Stimulated activated CD8-positive, alpha-beta memory T cell treated with anti-CD3 and anti-CD28 coated beads, Interleukin-4, amount 100 ng/mL, for 24 hours (primary cell): ENCODE measurements at regions not wholly inside any gene's neighbourhood (a gene's known extent, or its start where the extent isn't known, plus 50 kb on each side); places are given as distances from the start of the nearest gene placed in this dataset.

Experiments
- DNase-seq: peaks from one replicate; pipeline ENCODE4 v3.0.0-alpha.2; 2020; ENCODE audit warnings: low read depth

DNA sequence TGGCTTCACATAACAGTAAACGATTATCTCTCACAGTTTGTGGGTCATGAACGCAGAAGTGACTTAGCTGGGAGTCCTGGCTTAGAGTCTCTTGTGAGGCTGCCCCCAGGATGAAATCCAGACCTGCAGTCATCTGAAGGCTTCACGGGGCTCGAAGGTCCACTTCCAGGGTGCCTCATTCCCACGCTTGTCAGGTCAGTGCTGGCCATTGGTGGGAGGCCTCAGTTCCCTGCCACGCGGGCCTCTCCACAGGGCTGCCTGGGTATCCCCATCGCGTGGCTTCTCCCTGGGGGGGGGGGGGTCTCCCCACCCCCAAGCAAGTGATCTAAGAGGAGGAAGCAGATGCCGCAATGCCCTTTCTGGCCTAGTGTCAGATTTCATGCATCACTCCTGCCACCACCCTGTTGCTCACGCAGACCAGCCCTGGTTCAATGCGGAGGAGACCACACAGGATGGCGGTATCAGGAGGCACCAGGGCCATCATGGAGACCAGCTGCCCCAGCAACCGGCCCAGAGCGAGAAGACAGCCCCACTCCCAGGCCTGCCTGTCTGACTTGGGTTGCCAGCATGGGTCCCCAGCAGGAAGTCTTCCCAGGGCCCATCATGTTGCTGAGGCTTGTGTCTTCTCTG lies 77.3 kb upstream of the CDH5 start:
- no peak for DNase-seq

GRCh38 chr16:66287926-66288325 lies 78.6 kb upstream of the CDH5 start:
- no peak for DNase-seq

- no peak for DNase-seq
Observed at GRCh38 chr16:66287416-66287815, 79.1 kb upstream of the CDH5 start.

GRCh38 chr16:66286527-66286926 lies 80.0 kb upstream of the CDH5 start:
- no peak for DNase-seq

GRCh38 chr16:66278604-66279262 lies 87.8 kb upstream of the CDH5 start:
- DNase-seq, result no peak

GRCh38 chr16:66278111-66278531 lies 88.4 kb upstream of the CDH5 start:
- DNase-seq, result no peak

GRCh38 chr16:66277311-66278070 lies 89.0 kb upstream of the CDH5 start:
- DNase-seq, result no peak

GRCh38 chr16:66275775-66276428 lies 90.6 kb upstream of the CDH5 start:
- no peak for DNase-seq

DNA sequence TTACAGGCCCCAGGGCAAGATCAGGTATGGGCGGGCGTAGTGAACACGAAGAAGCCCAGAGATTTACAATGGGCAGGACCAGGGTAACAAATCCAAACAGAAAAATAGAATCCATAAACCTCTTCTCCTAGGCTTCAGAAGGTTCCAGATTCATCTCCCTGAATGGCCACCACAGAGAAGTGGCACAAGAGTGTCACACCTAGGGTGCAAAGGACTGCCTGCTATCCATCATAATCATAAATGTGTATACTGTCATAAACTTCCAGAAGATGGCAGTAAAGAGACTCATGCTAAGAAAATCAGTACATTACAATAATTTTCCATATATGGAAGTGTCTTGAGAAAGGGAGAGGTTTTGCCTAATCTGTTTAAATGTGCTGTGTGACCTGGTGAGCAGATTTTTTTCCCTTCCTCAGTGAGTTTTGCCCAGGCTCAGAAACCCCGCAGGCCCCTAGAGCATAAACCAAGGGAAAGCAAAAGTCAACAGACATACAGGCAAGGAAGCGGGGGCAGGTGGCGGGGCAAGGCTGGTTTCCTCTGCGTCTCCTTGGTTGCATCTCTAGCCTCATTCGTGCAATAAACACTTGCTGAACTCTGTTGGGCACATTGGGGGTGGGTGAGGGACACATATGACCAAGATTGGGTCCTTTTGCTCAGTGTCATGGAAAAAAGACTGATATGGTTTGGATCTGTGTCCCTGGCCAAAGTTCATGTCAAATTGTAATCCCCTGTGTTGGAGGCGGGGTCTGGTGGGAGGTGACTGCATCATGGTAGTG lies 92.0 kb upstream of the CDH5 start:
- no peak for DNase-seq

GRCh38 chr16:66273644-66274334 lies 92.7 kb upstream of the CDH5 start:
- no peak for DNase-seq

DNA sequence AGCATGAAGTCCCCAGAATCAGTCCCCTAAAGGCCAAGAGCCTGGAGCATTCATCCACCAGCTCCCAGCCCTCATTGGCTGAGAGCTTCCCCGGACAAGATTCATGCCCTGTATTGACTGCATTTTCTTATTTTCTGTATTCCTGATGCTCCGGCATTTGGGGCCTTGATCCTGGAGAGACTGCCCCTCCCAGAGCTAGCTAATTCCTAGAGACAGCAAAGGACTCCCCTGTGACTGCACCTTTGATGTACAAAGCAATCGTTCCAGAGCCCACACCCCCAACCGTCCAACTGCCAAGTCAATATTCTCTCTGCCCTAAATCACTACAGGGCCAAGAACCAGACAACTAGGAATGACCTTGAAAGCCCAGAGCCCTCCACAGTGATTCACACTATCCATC lies 93.4 kb upstream of the CDH5 start:
- DNase-seq, result no peak

DNA sequence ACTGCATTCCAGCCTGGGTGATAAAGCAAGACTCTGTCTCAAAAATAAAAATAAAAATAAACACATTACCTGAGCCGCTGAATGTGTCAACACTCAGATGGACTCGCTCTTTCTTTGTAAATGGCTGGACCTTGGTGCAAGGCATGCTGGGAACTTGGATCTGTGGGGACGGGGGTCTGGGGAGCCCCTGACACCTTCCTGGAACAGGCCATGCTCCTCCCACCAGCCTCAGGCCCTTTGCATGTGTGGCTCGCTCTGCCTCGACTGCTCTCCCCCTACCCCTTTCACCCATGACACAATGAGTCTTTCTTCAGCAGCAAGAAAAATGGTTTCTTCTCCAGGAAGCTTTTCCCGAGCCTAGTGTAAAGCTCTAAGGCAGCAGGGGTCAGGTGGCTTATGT lies 94.0 kb upstream of the CDH5 start:
- no peak for DNase-seq

GRCh38 chr16:66271074-66272060 lies 95.1 kb upstream of the CDH5 start:
- no peak for DNase-seq

DNA sequence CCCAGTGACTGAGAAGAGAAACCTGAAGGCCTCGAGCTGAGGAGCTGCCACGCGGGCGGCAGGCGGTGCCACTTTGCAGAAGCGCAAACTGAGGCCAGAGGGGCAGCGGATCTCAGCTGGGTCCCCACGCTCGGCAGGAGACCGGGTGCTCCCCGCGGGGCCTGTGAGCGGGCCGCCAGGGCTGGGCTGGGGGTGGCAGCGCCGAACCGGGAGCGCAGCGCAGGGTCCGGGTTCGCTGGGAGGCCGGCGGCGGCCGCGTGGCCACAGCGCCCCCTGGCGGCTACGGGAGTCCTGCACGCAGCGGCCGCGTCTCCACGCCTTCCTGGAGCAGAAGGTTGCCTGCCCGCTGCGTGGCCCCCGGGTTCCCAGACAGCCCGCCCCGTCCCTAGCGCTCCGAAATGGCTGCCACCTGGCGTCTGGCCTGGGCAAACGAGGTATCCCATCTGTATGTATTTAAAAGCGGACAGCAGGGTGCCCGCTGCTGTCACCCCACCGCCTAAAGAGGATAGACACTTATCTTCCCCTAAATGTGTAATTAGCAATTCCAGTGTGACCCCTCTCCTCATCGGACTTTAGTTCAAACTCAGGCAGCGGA lies 96.1 kb upstream of the CDH5 start:
- peak; percentile 43 for DNase-seq

GRCh38 chr16:66269617-66270332 lies 96.7 kb upstream of the CDH5 start:
- no peak for DNase-seq

GRCh38 chr16:66267292-66268014 lies 99.0 kb upstream of the CDH5 start:
- DNase-seq, result no peak

GRCh38 chr16:66266436-66267291 lies 99.8 kb upstream of the CDH5 start:
- no peak for DNase-seq
